ENCODE measurements at regions not wholly inside any gene's neighbourhood (a gene's known extent, or its start where the extent isn't known, plus 50 kb on each side); places are given as distances from the start of the nearest gene placed in this dataset.

- H3K4me3 Mint-ChIP-seq = no peak overlapping the region
- no peaks in the 10 kb centered on the region for H4K20me1 ChIP-seq (ENCODE audit: control insufficient read depth, insufficient read depth, insufficient read length)
- H3K9ac ChIP-seq (ENCODE audit: extremely low read depth, insufficient read length, low read length) = no peak overlapping the region
- TF ChIP-seq CTCF (conservative IDR thresholded peaks at IDR 0.05) = no peak
- H2BK120ac ChIP-seq (ENCODE audit: low read depth, low read length, poor library complexity, severe bottlenecking) = no peak overlapping the region
- no peak overlapping the region for H3K4ac ChIP-seq (ENCODE audit: low read depth, low read length)
- no peak overlapping the region for H3K4me2 ChIP-seq (ENCODE audit: insufficient read depth, insufficient read length, low read length)
- no peak overlapping the region for H3T11ph ChIP-seq (ENCODE audit: low read length)
- no peaks in the 10 kb centered on the region for H3K4me1 Mint-ChIP-seq
- H3K9me3 ChIP-seq (ENCODE audit: control insufficient read depth, low read depth, low read length) = no peaks in the 10 kb centered on the region
- no peak overlapping the region for H2BK5ac ChIP-seq (ENCODE audit: insufficient read length, low read length)
- H2AFZ ChIP-seq (ENCODE audit: low read length) = no peak overlapping the region
- H4K8ac ChIP-seq (replicated peaks; ENCODE audit: insufficient read length, low read depth, low read length) = no peak overlapping the region
- H3K14ac ChIP-seq (ENCODE audit: insufficient read depth, low read length) = no peak overlapping the region
- peaks cover 0 to 7% (median 3%) of the 10 kb centered on the region in 3 experiments; a peak in 2 of 7 replicates for H3K36me3 Mint-ChIP-seq (ENCODE audit: insufficient read depth in 1 of 3, low read depth in 3 of 3)
- no peak overlapping the region for H3K56ac ChIP-seq (ENCODE audit: insufficient read length, low read depth, low read length)
- no peaks in the 10 kb centered on the region for H3K27me3 ChIP-seq (ENCODE audit: insufficient read depth, low read length)
- no peak overlapping the region for H2BK15ac ChIP-seq (ENCODE audit: low read depth, low read length)
- no peak overlapping the region for H2BK20ac ChIP-seq (ENCODE audit: low read depth, low read length, poor library complexity, severe bottlenecking)
- no peak overlapping the region for H4K91ac ChIP-seq (ENCODE audit: insufficient read length, low read depth, low read length)
- no peaks in the 10 kb centered on the region for H3K23me2 ChIP-seq (ENCODE audit: insufficient read length, low read depth, low read length, poor library complexity, severe bottlenecking)
- H3K23ac ChIP-seq (ENCODE audit: insufficient read length, low read depth, low read length) = no peak overlapping the region
- no peak overlapping the region for H3K27ac ChIP-seq (ENCODE audit: insufficient read length, low read depth, low read length)
- no peak overlapping the region for H2BK12ac ChIP-seq (ENCODE audit: insufficient read length, low read depth, low read length)
- no peaks in the 10 kb centered on the region for H3K79me2 ChIP-seq (ENCODE audit: insufficient read depth, low read length)
- no peak for DNase-seq
- H3K27me3 Mint-ChIP-seq (ENCODE audit: low read depth) = no peaks in the 10 kb centered on the region; the same call in 1 of the 2 replicates
- no CpG with 5 or more reads among the region's 1 CpG for WGBS (ENCODE audit: extremely low coverage, insufficient read length, low lambda C conversion rate)
- peaks cover 10 to 12% of the 10 kb centered on the region in 2 experiments for H3K9me3 Mint-ChIP-seq
- H2AK5ac ChIP-seq (ENCODE audit: insufficient read length, low read length) = no peak overlapping the region
- no peak overlapping the region for H3K27ac Mint-ChIP-seq
- no peak overlapping the region for H3K18ac ChIP-seq (ENCODE audit: insufficient read length, low read depth, low read length)
- no peak overlapping the region for H4K5ac ChIP-seq (ENCODE audit: insufficient read length, low read depth, low read length)
- H3K79me1 ChIP-seq (ENCODE audit: insufficient read depth, low read depth, low read length, poor library complexity, severe bottlenecking) = no peaks in the 10 kb centered on the region
- no peaks in the 10 kb centered on the region for H3K4me1 ChIP-seq (ENCODE audit: insufficient read depth, low read length)
Observed at GRCh38 chr1:108063703-108064102, 98.7 kb upstream of the VAV3 start.
